Esophagus squamous epithelium (tissue), 4 donors: ENCODE measurements at regions not wholly inside any gene's neighbourhood (a gene's known extent, or its start where the extent isn't known, plus 50 kb on each side); places are given as distances from the start of the nearest gene placed in this dataset.

Source experiments
- CTCF ChIP-seq, 6 experiments: fragments of 450-650 bp in 4 of 6; fragments of 200-600 bp in 2 of 6; sonication (generic) in 2 of 6; IDR thresholded peaks; one replicate each; pipeline ENCODE4 v1.5.1; 2016 to 2019; ENCODE audit warnings: antibody characterized with exemption in 6 of 6, mild to moderate bottlenecking in 4 of 6, moderate library complexity in 4 of 6
- POLR2A ChIP-seq, 4 donors: fragments of 450-650 bp; IDR thresholded peaks; one replicate each; pipeline ENCODE4 v1.6.1; 2017; ENCODE audit warnings: antibody characterized with exemption in 4 of 4, mild to moderate bottlenecking in 4 of 4, moderate library complexity in 3 of 4

DNA sequence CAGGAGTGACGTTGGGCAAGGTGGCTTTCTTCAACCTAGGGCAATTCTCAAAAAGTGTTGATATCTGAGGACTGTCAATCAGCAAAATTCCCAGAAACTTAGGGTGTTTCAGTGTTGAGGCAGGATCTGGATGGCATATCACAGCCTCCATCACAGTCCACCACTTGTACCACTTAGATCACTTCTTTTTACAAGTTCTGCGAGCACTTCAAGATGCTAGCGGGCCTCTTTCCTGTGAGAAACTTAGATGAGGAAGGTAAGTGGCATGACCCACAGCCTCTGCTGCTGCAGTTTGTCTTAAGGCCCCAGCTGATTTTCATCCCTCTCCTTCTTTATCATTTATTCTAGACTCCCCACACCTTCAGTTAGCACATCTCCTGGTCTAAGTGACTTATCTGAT, 295.4 kb upstream of the ZNF521 start:
- TF ChIP-seq CTCF (IDR thresholded peaks at IDR 0.05) (no peak), POLR2A (IDR thresholded peaks at IDR 0.05) (no peak)
